CD4-positive, alpha-beta T cell treated with Interleukin-21 for 1 hour (primary cell): ENCODE measurements at regions not wholly inside any gene's neighbourhood (a gene's known extent, or its start where the extent isn't known, plus 50 kb on each side); places are given as distances from the start of the nearest gene placed in this dataset.

Experiments
- DNase-seq: peaks from one replicate; pipeline ENCODE4 v3.0.0-alpha.2; 2020

- no peak for DNase-seq
These were observed 251.5 kb downstream of the GPM6A start for GRCh38 chr4:175560604-175561003.

- no peak for DNase-seq
These were observed 250.4 kb downstream of the GPM6A start for GRCh38 chr4:175561696-175562095.

GRCh38 chr4:175562111-175562510 is 250.0 kb downstream of the GPM6A start:
- no peak for DNase-seq

- DNase-seq: no peak
These were observed 249.5 kb downstream of the GPM6A start for GRCh38 chr4:175562542-175562941.
